ENCODE measurements at regions not wholly inside any gene's neighbourhood (a gene's known extent, or its start where the extent isn't known, plus 50 kb on each side); places are given as distances from the start of the nearest gene placed in this dataset.

- no peak for DNase-seq (ENCODE audit: low spot score)
Measured at GRCh38 chr2:147792966-147793617, 51.7 kb upstream of the ACVR2A start.

DNA sequence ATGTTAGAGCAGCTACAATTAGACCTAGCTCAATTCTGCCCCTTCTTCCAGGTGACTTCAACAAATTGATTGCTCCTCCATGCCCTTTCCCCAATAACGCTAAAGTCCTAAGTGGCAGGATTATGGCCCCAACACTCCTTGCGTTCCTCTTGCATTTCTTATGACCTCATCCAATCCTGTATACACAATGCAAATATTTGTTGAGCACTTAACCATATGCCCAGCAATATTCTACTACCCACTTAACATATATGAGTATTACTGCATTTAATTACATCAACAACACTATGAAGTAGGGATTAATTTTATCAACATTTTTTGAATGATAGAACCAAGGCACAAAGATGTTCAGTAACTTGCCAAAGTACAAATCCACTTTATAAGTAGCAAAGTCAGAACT, 54.2 kb upstream of the ACVR2A start:
- no peak for DNase-seq (ENCODE audit: low spot score)

GRCh38 chr2:147789720-147790119, 55.1 kb upstream of the ACVR2A start:
- no peak for DNase-seq (ENCODE audit: low spot score)

GRCh38 chr2:147789287-147789686, 55.5 kb upstream of the ACVR2A start:
- no peak for DNase-seq (ENCODE audit: low spot score)

- DNase-seq (ENCODE audit: low spot score), result no peak
Measured at GRCh38 chr2:147782141-147782930, 62.5 kb upstream of the ACVR2A start.

- no peak for DNase-seq (ENCODE audit: low spot score)
Measured at GRCh38 chr2:147779440-147779839, 65.4 kb upstream of the ACVR2A start.

DNA sequence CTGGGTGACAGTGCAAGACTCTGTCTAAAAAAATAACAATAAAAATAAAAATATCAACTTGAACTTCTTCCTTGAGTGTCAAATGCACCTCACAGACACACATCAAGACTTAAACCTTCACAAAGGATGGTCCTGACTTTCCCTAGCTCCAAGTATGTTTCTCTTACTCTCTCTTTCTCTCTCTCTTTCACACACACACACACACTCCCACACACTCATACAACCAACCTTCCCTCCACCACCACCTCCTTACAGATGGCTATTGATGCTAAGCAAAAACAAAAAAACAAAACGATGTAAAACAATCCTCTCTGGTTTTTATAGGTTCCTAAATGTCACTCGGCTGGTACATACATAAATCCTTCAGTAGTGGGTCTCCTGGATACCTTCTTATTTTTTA, 67.4 kb upstream of the ACVR2A start:
- no peak for DNase-seq (ENCODE audit: low spot score)

- no peak for DNase-seq (ENCODE audit: low spot score)
Measured at GRCh38 chr2:147774805-147775204, 70.0 kb upstream of the ACVR2A start.

- no peak for DNase-seq (ENCODE audit: low spot score)
Measured at GRCh38 chr2:147773479-147773878, 71.3 kb upstream of the ACVR2A start.

DNA sequence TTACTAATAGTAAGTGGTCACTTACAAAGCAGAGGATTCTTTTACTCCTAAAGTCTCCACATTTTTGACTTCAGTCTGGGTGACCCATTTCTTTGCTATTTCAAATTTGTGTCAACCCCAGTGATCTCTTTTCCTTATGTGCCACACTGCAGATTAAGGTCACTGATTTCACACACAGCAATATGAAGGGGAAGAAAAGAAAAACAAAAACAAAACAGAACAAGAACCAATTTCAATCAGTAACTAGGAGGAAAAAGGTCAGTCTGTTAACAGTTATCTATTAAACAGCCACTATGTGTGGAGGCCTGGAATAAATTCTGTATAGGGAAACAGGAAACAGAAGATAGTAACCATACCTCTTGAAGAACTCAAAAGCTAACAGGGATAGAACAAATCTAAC, 72.0 kb upstream of the ACVR2A start:
- no peak for DNase-seq (ENCODE audit: low spot score)

GRCh38 chr2:147763861-147764260, 81.0 kb upstream of the ACVR2A start:
- no peak for DNase-seq (ENCODE audit: low spot score)

DNA sequence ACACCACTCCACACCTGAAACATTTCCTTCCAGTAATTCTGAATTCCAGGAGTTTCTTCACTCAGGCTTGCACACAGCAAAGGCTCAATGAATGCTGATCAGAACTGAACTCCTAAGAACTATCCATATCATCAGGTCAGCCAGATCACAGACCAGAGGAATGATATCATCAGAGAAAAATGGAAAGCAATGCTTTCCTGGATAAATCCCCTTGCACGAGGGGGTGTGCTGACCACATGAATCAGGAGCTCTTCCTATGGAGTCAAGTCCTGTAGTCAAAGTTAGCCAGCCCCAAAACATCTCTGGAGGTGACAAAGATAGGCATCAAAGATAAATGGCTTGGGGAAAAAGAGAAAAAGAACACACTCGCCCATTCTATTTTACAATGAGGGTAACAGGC, 83.8 kb upstream of the ACVR2A start:
- no peak for DNase-seq (ENCODE audit: low spot score)

GRCh38 chr2:147759536-147759935, 85.3 kb upstream of the ACVR2A start:
- DNase-seq (ENCODE audit: low spot score), result no peak

- DNase-seq (ENCODE audit: low spot score), result no peak
Measured at GRCh38 chr2:147758821-147759220, 86.0 kb upstream of the ACVR2A start.

DNA sequence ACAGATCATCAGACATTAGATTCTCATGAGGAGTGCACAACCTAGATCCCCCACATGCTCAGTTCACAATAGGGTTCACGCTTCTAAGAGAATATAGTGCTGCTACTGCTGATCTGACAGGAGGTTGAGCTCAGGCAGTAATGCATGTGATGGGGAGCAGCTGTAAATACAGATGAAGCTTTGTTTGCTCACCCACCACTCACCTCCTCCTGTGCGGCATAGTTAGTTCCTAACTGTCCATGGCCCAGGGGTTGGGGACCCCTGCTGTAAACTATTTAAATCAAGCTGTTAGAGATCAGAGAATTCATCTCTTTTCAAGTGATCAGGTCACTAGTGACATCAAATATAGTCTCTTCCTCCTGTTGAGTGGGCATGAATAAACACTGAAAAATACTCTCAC, 88.8 kb upstream of the ACVR2A start:
- DNase-seq (ENCODE audit: low spot score), result no peak

GRCh38 chr2:147740211-147740927, 104.5 kb upstream of the ACVR2A start:
- DNase-seq (ENCODE audit: low spot score), result no peak

DNA sequence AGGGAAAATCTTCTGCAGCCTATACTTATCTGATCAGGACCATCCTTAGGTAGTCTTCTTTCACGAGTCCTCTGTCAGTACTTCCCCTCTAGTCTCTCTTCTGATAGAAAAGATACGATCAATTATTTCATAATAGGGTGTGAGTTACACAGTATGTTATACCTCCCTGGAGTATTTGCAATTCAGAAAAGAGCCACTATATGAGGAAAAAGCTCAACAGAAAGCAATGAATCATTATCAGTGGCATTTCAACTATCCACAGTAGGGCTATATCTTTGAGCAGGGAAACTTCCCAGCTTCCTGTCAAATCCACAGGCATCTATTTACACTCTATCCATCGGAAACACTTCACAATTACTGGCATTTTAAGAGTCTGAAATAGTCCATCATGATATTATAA, 105.3 kb upstream of the ACVR2A start:
- no peak for DNase-seq (ENCODE audit: low spot score)

GRCh38 chr2:147718831-147719230, 126.0 kb upstream of the ACVR2A start:
- no peak for DNase-seq (ENCODE audit: low spot score)

DNA sequence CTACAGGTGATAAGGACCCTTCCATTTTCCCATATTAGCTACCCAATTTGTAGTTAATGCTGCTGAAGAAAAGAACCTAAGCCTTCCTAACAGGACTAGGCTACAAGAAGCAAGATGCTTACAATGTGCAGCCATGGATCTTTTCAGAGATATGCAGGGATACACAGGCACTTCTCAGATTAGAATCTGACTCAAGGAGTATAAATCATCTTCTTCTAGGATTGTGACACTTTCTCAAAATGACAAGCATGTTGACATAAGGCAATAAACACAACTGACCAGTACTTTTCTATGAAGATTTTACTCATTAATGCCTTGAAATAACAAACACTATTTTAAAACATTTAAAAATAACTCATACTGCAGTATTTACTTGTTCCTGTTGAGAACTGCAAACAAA, 127.9 kb upstream of the ACVR2A start:
- no peak for DNase-seq (ENCODE audit: low spot score)

DNA sequence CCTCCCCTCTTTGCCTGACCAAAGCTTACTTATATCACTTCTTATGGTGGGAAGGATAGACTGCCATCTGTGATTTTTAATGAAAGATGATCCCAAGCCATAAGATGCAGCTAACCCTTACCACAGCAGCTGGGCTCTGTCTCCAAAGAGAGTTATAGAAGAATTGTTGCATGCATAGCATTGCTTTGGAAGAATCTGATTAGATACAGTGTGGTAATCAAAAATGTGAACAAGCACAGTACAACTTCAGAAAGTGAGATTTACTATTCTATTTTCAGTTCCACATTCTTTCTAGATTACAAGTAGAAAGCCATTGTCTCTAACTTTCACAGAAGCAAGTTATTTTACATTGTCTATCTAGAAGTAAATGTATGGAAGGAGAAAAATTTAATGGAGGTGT, 129.0 kb upstream of the ACVR2A start:
- DNase-seq (ENCODE audit: low spot score), result no peak

- no peak for DNase-seq (ENCODE audit: low spot score)
Measured at GRCh38 chr2:147714582-147714981, 130.2 kb upstream of the ACVR2A start.

- DNase-seq (ENCODE audit: low spot score), result no peak
Measured at GRCh38 chr2:147713349-147713748, 131.5 kb upstream of the ACVR2A start.

DNA sequence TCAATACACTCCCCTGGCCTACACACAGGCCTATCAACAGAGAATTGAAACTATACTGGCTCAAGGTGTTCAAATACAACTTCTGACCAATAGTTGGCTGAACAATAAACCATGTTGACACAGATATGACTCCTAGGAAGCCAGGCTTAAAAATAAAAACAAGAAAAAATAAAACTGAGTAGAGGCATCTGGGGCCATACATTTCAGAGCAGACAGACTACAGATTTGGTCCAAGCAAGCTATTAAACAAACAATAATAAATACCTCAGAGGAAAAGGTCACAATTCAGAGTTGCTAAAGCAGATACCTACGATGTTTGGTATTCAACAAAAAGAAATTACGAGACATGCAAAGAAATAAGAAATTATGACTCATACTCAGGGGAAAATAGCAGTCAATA, 132.8 kb upstream of the ACVR2A start:
- no peak for DNase-seq (ENCODE audit: low spot score)

Data from SK-N-DZ (cell line).